A549 (cell line): ENCODE measurements at regions not wholly inside any gene's neighbourhood (a gene's known extent, or its start where the extent isn't known, plus 50 kb on each side); places are given as distances from the start of the nearest gene placed in this dataset.

Experiments
- ATAC-seq, 2 experiments: fragments of 200-7000 bp in 1 of 2; fragments of >200 bp in 1 of 2; cut with Nextera tagmentation in 1 of 2; cut with Tn5 transposase in 1 of 2; 3 replicates each; pipeline versions ENCODE4 v1.8.0 to v1.9.1; 2018 to 2020; ENCODE audit warnings: mild to moderate bottlenecking in 1 of 2, moderate library complexity in 1 of 2
- CTCF ChIA-PET: fragments of 300-600 bp; sonication (Branson Sonifier 250); formaldehyde crosslinking; extraction: SDS; loops from one replicate; lab custom pipeline; 2021; ENCODE audit warnings: antibody characterized with exemption, inconsistent platforms; lab: Yijun Ruan, JAX
- POLR2A ChIA-PET: fragments of 350-600 bp; formaldehyde crosslinking; extraction: SDS; loops from one replicate; lab custom pipeline; 2021; ENCODE audit warnings: antibody characterized with exemption, inconsistent platforms; lab: Yijun Ruan, JAX
- DNase-seq, 2 experiments: peaks; one replicate each; pipeline versions ENCODE4 v3.0.0 to v3.0.0-alpha.2; 2011 to 2016; ENCODE audit warnings: low read depth in 1 of 2, low spot score in 1 of 2
- FAIRE-seq: peaks from 2 replicates; lab custom pipeline; 2011; peaks lifted over from hg19 to GRCh38; lab: Jason Lieb, UNC
- H3K27ac ChIP-seq, 2 experiments: fragments of >200 bp; sonication (Bioruptor Twin); formaldehyde crosslinking; 3 replicates each; pipeline ENCODE4 v1.5.1; 2016 to 2017
- H3K4me1 ChIP-seq: fragments of >200 bp; sonication (Bioruptor Twin); formaldehyde crosslinking; 3 replicates; pipeline ENCODE4 v1.6.1; 2016
- H3K4me2 ChIP-seq: fragments of >200 bp; sonication (Bioruptor Twin); formaldehyde crosslinking; 3 replicates; pipeline ENCODE4 v1.6.1; 2016
- H3K4me3 ChIP-seq: fragments of >200 bp; sonication (Bioruptor Twin); formaldehyde crosslinking; 3 replicates; pipeline ENCODE4 v1.5.1; 2016
- H3K9me3 ChIP-seq: fragments of >200 bp; sonication (Bioruptor Twin); formaldehyde crosslinking; 3 replicates; pipeline ENCODE4 v1.6.1; 2016
- BHLHE40 ChIP-seq: IDR thresholded peaks from 2 replicates; pipeline ENCODE4 v1.6.1; 2012; ENCODE audit warnings: low read depth, low read length, inconsistent platforms
- CHD4 ChIP-seq: fragments of 200-600 bp; sonication (generic); IDR thresholded peaks from 2 replicates; pipeline ENCODE4 v1.6.1; 2016; ENCODE audit warnings: antibody characterized with exemption, mild to moderate bottlenecking, borderline replicate concordance
- E2F6 ChIP-seq: IDR thresholded peaks from 2 replicates; pipeline ENCODE4 v1.6.1; 2012; ENCODE audit warnings: low read depth, borderline replicate concordance
- EHF ChIP-seq: fragments of 250-450 bp; sonication (Bioruptor Pico); IDR thresholded peaks from 2 replicates; pipeline ENCODE4 v1.5.0; 2020; ENCODE audit warnings: mild to moderate bottlenecking
- ELK1 ChIP-seq: fragments of 150-350 bp; IDR thresholded peaks from 2 replicates; pipeline ENCODE4 v1.6.1; 2014; ENCODE audit warnings: low read depth, mild to moderate bottlenecking, low read length
- FOSL2 ChIP-seq, 2 experiments: fragments of 450-650 bp in 1 of 2; fragments of >200 bp in 1 of 2; sonication (Bioruptor Twin) in 1 of 2; formaldehyde crosslinking; IDR thresholded peaks; 2 replicates each; pipeline versions ENCODE4 v1.5.0 to v1.6.1; 2016 to 2020; ENCODE audit warnings: mild to moderate bottlenecking in 1 of 2, moderate library complexity in 1 of 2
- FOXS1 ChIP-seq: fragments of 250-450 bp; sonication (Bioruptor Pico); IDR thresholded peaks from 2 replicates; pipeline ENCODE4 v1.5.0; 2020; ENCODE audit warnings: mild to moderate bottlenecking, moderate library complexity
- HDAC2 ChIP-seq: fragments of 200-600 bp; sonication (generic); IDR thresholded peaks from 2 replicates; pipeline ENCODE4 v1.6.1; 2016
- HES2 ChIP-seq: fragments of >200 bp; sonication (Bioruptor Twin); formaldehyde crosslinking; IDR thresholded peaks from 2 replicates; pipeline ENCODE4 v1.6.1; 2016
- HOXA7 ChIP-seq: fragments of 250-450 bp; sonication (Bioruptor Pico); IDR thresholded peaks from 2 replicates; pipeline ENCODE4 v1.5.0; 2020; ENCODE audit warnings: mild to moderate bottlenecking, moderate library complexity
- HOXB13 ChIP-seq: fragments of 250-450 bp; sonication (Bioruptor Pico); IDR thresholded peaks from 2 replicates; pipeline ENCODE4 v1.5.0; 2020; ENCODE audit warnings: low read depth, mild to moderate bottlenecking, moderate library complexity
- HOXB5 ChIP-seq: fragments of 250-450 bp; sonication (Bioruptor Pico); IDR thresholded peaks from 2 replicates; pipeline ENCODE4 v1.5.0; 2020; ENCODE audit warnings: mild to moderate bottlenecking, moderate library complexity
- JUN ChIP-seq, 2 experiments: fragments of >200 bp; sonication (Bioruptor Twin); formaldehyde crosslinking; IDR thresholded peaks; 2 replicates in 1 of 2; 3 replicates in 1 of 2; pipeline ENCODE4 v1.6.1; 2016 to 2017
- MAFK ChIP-seq: fragments of 450-650 bp; IDR thresholded peaks from 2 replicates; pipeline ENCODE4 v1.6.1; 2014; ENCODE audit not compliant: partially characterized antibody
- MAX ChIP-seq: IDR thresholded peaks from 2 replicates; pipeline ENCODE4 v1.6.1; 2012
- MYC ChIP-seq: IDR thresholded peaks from 2 replicates; pipeline ENCODE4 v1.6.1; 2012; ENCODE audit warnings: mild to moderate bottlenecking, inconsistent platforms, low read length, improper control_type of control experiment, borderline replicate concordance
- NFE2L2 ChIP-seq: fragments of 150-350 bp; conservative IDR thresholded peaks from 2 replicates; pipeline ENCODE4 v1.6.1; 2014; ENCODE audit warnings: low read length
- NR3C1 ChIP-seq: fragments of >200 bp; sonication (Bioruptor Twin); formaldehyde crosslinking; IDR thresholded peaks from 3 replicates; pipeline ENCODE4 v1.6.1; 2017
- PBX3 ChIP-seq: IDR thresholded peaks from 2 replicates; pipeline ENCODE4 v1.6.1; 2012
- POLR2A ChIP-seq: IDR thresholded peaks from 2 replicates; pipeline ENCODE4 v1.6.1; 2012; ENCODE audit warnings: mild to moderate bottlenecking, low read length
- REST ChIP-seq: fragments of 200-600 bp; sonication (generic); IDR thresholded peaks from 2 replicates; pipeline ENCODE4 v1.6.1; 2016; ENCODE audit warnings: antibody characterized with exemption, mild to moderate bottlenecking, moderate library complexity
- RFX5 ChIP-seq: fragments of 450-650 bp; IDR thresholded peaks from 2 replicates; pipeline ENCODE4 v1.7.1; 2014; ENCODE audit warnings: antibody characterized with exemption, mild to moderate bottlenecking, moderate library complexity
- SMC3 ChIP-seq: fragments of >200 bp; sonication (Bioruptor Twin); formaldehyde crosslinking; IDR thresholded peaks from 3 replicates; pipeline ENCODE4 v1.6.1; 2018; ENCODE audit warnings: inconsistent platforms
- SREBF2 ChIP-seq: fragments of 450-650 bp; IDR thresholded peaks from 2 replicates; pipeline ENCODE4 v1.6.1; 2014; ENCODE audit warnings: mild to moderate bottlenecking, moderate library complexity
- ZC3H11A ChIP-seq: fragments of 450-650 bp; IDR thresholded peaks from 2 replicates; pipeline ENCODE4 v1.6.1; 2014; ENCODE audit warnings: antibody characterized with exemption, mild to moderate bottlenecking
- ZFP36 ChIP-seq: fragments of 450-650 bp; IDR thresholded peaks from 2 replicates; pipeline ENCODE4 v1.6.1; 2014; ENCODE audit warnings: borderline replicate concordance; ENCODE audit not compliant: partially characterized antibody
- ZSCAN20 ChIP-seq: fragments of 250-450 bp; sonication (Bioruptor Pico); IDR thresholded peaks from 2 replicates; pipeline ENCODE4 v1.8.0; 2022; ENCODE audit warnings: mild to moderate bottlenecking, moderate library complexity
- WGBS: methylation state at CpG from one replicate; pipeline ENCODE4 v1.1.6; 2017; ENCODE audit errors: missing lambda C conversion rate; 5-methylcytosine and 5-hydroxymethylcytosine counted together

GRCh38 chr18:45547910-45548309, 67.4 kb upstream of the SLC14A2 start:
- H3K4me1 ChIP-seq: no peaks in the 10 kb centered on the region
- no peak for ATAC-seq
- no peak overlapping the region for H3K27ac ChIP-seq
- no peak for DNase-seq
- TF ChIP-seq MAFK (no peak), JUN (IDR thresholded peaks at IDR 0.05) (no peak), NR3C1 (no peak), RFX5 (no peak), CHD4 (no peak), ELK1 (no peak), ZFP36 (no peak), HOXB13 (CRISPR knock-in tag) (no peak), HOXB5 (CRISPR knock-in tag) (no peak), REST (no peak), NFE2L2 (no peak), SREBF2 (no peak), PBX3 (no peak), HDAC2 (no peak), ZC3H11A (no peak), EHF (CRISPR knock-in tag) (no peak), FOXS1 (CRISPR knock-in tag) (no peak), HES2 (no peak), MYC (no peak)
- FAIRE-seq: no peak
- H3K9me3 ChIP-seq: no peaks in the 10 kb centered on the region
- WGBS: 32% methylated on average over 4 of the region's 4 CpGs
- H3K4me3 ChIP-seq: no peak overlapping the region
- POLR2A ChIA-PET: no interaction called here
- CTCF ChIA-PET: interaction anchor here (0.6 kb wide), 1 partner anchor 124 kb away, joined by 3 read pairs; no protein-coding TSS in a partner anchor
- H3K4me2 ChIP-seq: no peak overlapping the region

- ChIA-PET POLR2A (no interaction called here), CTCF (interaction anchor here (0.6 kb wide), 1 partner anchor 123 kb away, joined by 3 read pairs; no protein-coding TSS in a partner anchor)
- H3K4me1 ChIP-seq: no peaks in the 10 kb centered on the region
- H3K4me2 ChIP-seq: no peak overlapping the region
- no peak overlapping the region for H3K27ac ChIP-seq
- 8% methylated on average over 1 of the region's 1 CpG for WGBS
- FAIRE-seq: no peak
- no peak for DNase-seq
- ATAC-seq: no peak
- TF ChIP-seq POLR2A: no peak
- TF ChIP-seq, all 56 proteins: peak for 0
- no peak overlapping the region for H3K4me3 ChIP-seq
- H3K9me3 ChIP-seq: no peaks in the 10 kb centered on the region
Measured at GRCh38 chr18:45548614-45549013, 66.7 kb upstream of the SLC14A2 start.

- DNase-seq (no peak), ATAC-seq (no peak), FAIRE-seq (no peak)
- Histone ChIP-seq H3K4me3 (no peak overlapping the region), H3K4me2 (no peak overlapping the region), H3K4me1 (no peaks in the 10 kb centered on the region), H3K9me3 (no peaks in the 10 kb centered on the region), H3K27ac (no peak overlapping the region)
- POLR2A ChIA-PET: no interaction called here
- WGBS: 28% methylated on average over 6 of the region's 7 CpGs
- TF ChIP-seq JUN (IDR thresholded peaks at IDR 0.05) (no peak), FOSL2 (IDR thresholded peaks at IDR 0.05) (no peak), FOSL2 (CRISPR knock-in tag; IDR thresholded peaks at IDR 0.05) (no peak), BHLHE40 (no peak), ZC3H11A (no peak), ZSCAN20 (CRISPR knock-in tag) (no peak), E2F6 (no peak), FOXS1 (CRISPR knock-in tag) (no peak), HOXA7 (CRISPR knock-in tag) (no peak), PBX3 (no peak), SMC3 (no peak), CHD4 (no peak), HOXB13 (CRISPR knock-in tag) (no peak), MAX (no peak)
- CTCF ChIA-PET: no interaction called here
Measured at GRCh38 chr18:45549290-45549689, 66.0 kb upstream of the SLC14A2 start.
